Naive thymus-derived CD4-positive, alpha-beta T cell (primary cell): ENCODE measurements at regions not wholly inside any gene's neighbourhood (a gene's known extent, or its start where the extent isn't known, plus 50 kb on each side); places are given as distances from the start of the nearest gene placed in this dataset.

Experiments
- ATAC-seq: fragments of 150-1000 bp; cut with Tn5 transposase; 2 replicates; pipeline ENCODE4 v1.10.0; 2021; ENCODE audit warnings: mild to moderate bottlenecking, moderate library complexity
- CTCF ChIA-PET: fragments of 350-600 bp; sonication (Branson Sonifier 250); formaldehyde crosslinking; loops from one replicate; lab custom pipeline; 2021; ENCODE audit warnings: antibody characterized with exemption; lab: Charles Lee
- POLR2A ChIA-PET: fragments of 350-600 bp; sonication (Branson Sonifier 250); formaldehyde crosslinking; loops from one replicate; lab custom pipeline; 2021; ENCODE audit warnings: antibody characterized with exemption, inconsistent platforms; lab: Charles Lee
- DNase-seq, 9 donors: peaks; one replicate each; pipeline versions ENCODE4 v3.0.0 to v3.0.0-alpha.2; 2020 to 2022; ENCODE audit warnings: mixed read lengths in 1 of 9
- H3K27ac ChIP-seq: one replicate; pipeline ENCODE4 v1.7.0; 2013; ENCODE audit warnings: mild to moderate bottlenecking, low read depth, low read length, moderate library complexity
- H3K27me3 ChIP-seq, 2 donors: one replicate each; pipeline ENCODE4 v1.7.0; 2013; ENCODE audit warnings: low read length in 2 of 2, mild to moderate bottlenecking in 2 of 2, moderate library complexity in 2 of 2; ENCODE audit not compliant: control insufficient read depth in 2 of 2, insufficient read depth in 2 of 2
- H3K36me3 ChIP-seq, 3 experiments: 1 replicate in 2 of 3; 2 replicates in 1 of 3; pipeline ENCODE4 v1.7.0; 2013; ENCODE audit warnings: low read length in 3 of 3, mild to moderate bottlenecking in 3 of 3, moderate library complexity in 1 of 3; ENCODE audit not compliant: insufficient read depth in 3 of 3, control insufficient read depth in 2 of 3
- H3K4me1 ChIP-seq, 2 donors: one replicate each; pipeline ENCODE4 v1.7.0; 2013; ENCODE audit warnings: low read length in 2 of 2, mild to moderate bottlenecking in 2 of 2, moderate library complexity in 1 of 2; ENCODE audit not compliant: control insufficient read depth in 2 of 2, insufficient read depth in 2 of 2
- H3K4me3 ChIP-seq: 2 replicates; pipeline ENCODE4 v1.7.0; 2013; ENCODE audit warnings: mild to moderate bottlenecking, low read length
- H3K9me3 ChIP-seq, 3 experiments: 1 replicate in 2 of 3; 2 replicates in 1 of 3; pipeline ENCODE4 v1.7.0; 2013; ENCODE audit warnings: low read length in 3 of 3; ENCODE audit not compliant: control insufficient read depth in 2 of 3
- H3K27ac Mint-ChIP-seq, 9 donors: one replicate each; pipeline ENCODE4 v1.8.0; 2020 to 2022; ENCODE audit warnings: mixed read lengths in 9 of 9, mild to moderate bottlenecking in 8 of 9, moderate library complexity in 5 of 9, inconsistent platforms in 2 of 9
- H3K27me3 Mint-ChIP-seq, 5 donors: one replicate each; pipeline ENCODE4 v1.8.0; 2021 to 2022; ENCODE audit warnings: mixed read lengths in 5 of 5, mild to moderate bottlenecking in 1 of 5
- H3K36me3 Mint-ChIP-seq, 5 donors: one replicate each; pipeline ENCODE4 v1.8.0; 2020 to 2022; ENCODE audit warnings: mixed read lengths in 5 of 5, mild to moderate bottlenecking in 3 of 5, inconsistent platforms in 1 of 5
- H3K4me1 Mint-ChIP-seq, 7 donors: one replicate each; pipeline ENCODE4 v1.8.0; 2020 to 2022; ENCODE audit warnings: mixed read lengths in 7 of 7, mild to moderate bottlenecking in 3 of 7, inconsistent platforms in 1 of 7
- H3K4me3 Mint-ChIP-seq, 10 donors: one replicate each; pipeline ENCODE4 v1.8.0; 2020 to 2022; ENCODE audit warnings: mild to moderate bottlenecking in 10 of 10, mixed read lengths in 10 of 10, moderate library complexity in 6 of 10, inconsistent platforms in 2 of 10
- H3K9me3 Mint-ChIP-seq, 11 donors: one replicate each; pipeline ENCODE4 v1.8.0; 2020 to 2022; ENCODE audit warnings: mixed read lengths in 11 of 11, mild to moderate bottlenecking in 4 of 11, inconsistent platforms in 1 of 11, moderate library complexity in 1 of 11
- intact Hi-C, 2 donors: fragments of 100-400 bp; cut with micrococcal nuclease; formaldehyde crosslinking; loops; one replicate each; pipeline ENCODE4 v1.15.1; 2023

GRCh38 chr1:240018617-240019016 is 73.1 kb upstream of the FMN2 start:
- H3K27me3 Mint-ChIP-seq, result peaks cover 0 to 24% (median 7%) of the 10 kb centered on the region in 5 donors
- H3K4me1 ChIP-seq, result no peaks in the 10 kb centered on the region
- no peak overlapping the region for H3K27ac ChIP-seq
- no peaks in the 10 kb centered on the region for H3K36me3 ChIP-seq
- H3K27me3 ChIP-seq, result no peaks in the 10 kb centered on the region
- no peak overlapping the region for H3K27ac Mint-ChIP-seq
- no peaks in the 10 kb centered on the region for H3K9me3 ChIP-seq
- no peak overlapping the region for H3K4me3 ChIP-seq
- no peaks in the 10 kb centered on the region for H3K4me1 Mint-ChIP-seq
- peaks cover 0 to 5% (median 0%) of the 10 kb centered on the region in 5 donors for H3K36me3 Mint-ChIP-seq
- H3K9me3 Mint-ChIP-seq, result peaks cover 0 to 28% (median 15%) of the 10 kb centered on the region in 11 donors
- intact Hi-C loops, result no loop called here
- no peak overlapping the region for H3K4me3 Mint-ChIP-seq
- CTCF ChIA-PET, result no interaction called here
- ATAC-seq (no peak), DNase-seq (no peak)
- POLR2A ChIA-PET, result no interaction called here

- Mint-ChIP-seq H3K4me3 (no peak overlapping the region), H3K9me3 (peaks cover 0 to 28% (median 15%) of the 10 kb centered on the region in 11 donors)
- no peaks in the 10 kb centered on the region for H3K36me3 ChIP-seq
Observed at GRCh38 chr1:240019524-240019923, 72.2 kb upstream of the FMN2 start.

GRCh38 chr1:240020871-240021270 is 70.8 kb upstream of the FMN2 start:
- Histone ChIP-seq H3K4me3 (no peak overlapping the region), H3K27ac (no peak overlapping the region), H3K36me3 (no peaks in the 10 kb centered on the region), H3K27me3 (no peaks in the 10 kb centered on the region), H3K4me1 (no peaks in the 10 kb centered on the region), H3K9me3 (no peaks in the 10 kb centered on the region)
- Mint-ChIP-seq H3K36me3 (peaks cover 0 to 5% (median 0%) of the 10 kb centered on the region in 5 donors), H3K27ac (no peak overlapping the region), H3K27me3 (peaks cover 0 to 30% (median 15%) of the 10 kb centered on the region in 5 donors), H3K4me3 (no peak overlapping the region), H3K4me1 (no peaks in the 10 kb centered on the region), H3K9me3 (peaks cover 0 to 28% (median 15%) of the 10 kb centered on the region in 11 donors)
- intact Hi-C loops, result no loop called here
- no peak for DNase-seq
- POLR2A ChIA-PET, result no interaction called here
- CTCF ChIA-PET, result no interaction called here
- ATAC-seq, result no peak

More at GRCh38 chr1:240019524-240019923, 72.2 kb upstream of the FMN2 start:
- Mint-ChIP-seq H3K4me1 (no peaks in the 10 kb centered on the region), H3K27me3 (peaks cover 0 to 24% (median 7%) of the 10 kb centered on the region in 5 donors), H3K27ac (no peak overlapping the region), H3K36me3 (peaks cover 0 to 5% (median 0%) of the 10 kb centered on the region in 5 donors)
- H3K4me1 ChIP-seq, result no peaks in the 10 kb centered on the region
- no peak for ATAC-seq
- POLR2A ChIA-PET, result no interaction called here
- H3K27me3 ChIP-seq, result no peaks in the 10 kb centered on the region
- intact Hi-C loops, result no loop called here
- H3K27ac ChIP-seq, result no peak overlapping the region
- CTCF ChIA-PET, result no interaction called here
- H3K4me3 ChIP-seq, result no peak overlapping the region
- no peaks in the 10 kb centered on the region for H3K9me3 ChIP-seq
- no peak for DNase-seq

- Mint-ChIP-seq H3K27me3 (peaks cover 0 to 30% (median 17%) of the 10 kb centered on the region in 5 donors), H3K36me3 (peaks cover 0 to 5% (median 0%) of the 10 kb centered on the region in 5 donors), H3K9me3 (peaks cover 0 to 28% (median 15%) of the 10 kb centered on the region in 11 donors), H3K27ac (no peak overlapping the region), H3K4me3 (no peak overlapping the region), H3K4me1 (no peaks in the 10 kb centered on the region)
- POLR2A ChIA-PET, result no interaction called here
- Histone ChIP-seq H3K4me3 (no peak overlapping the region), H3K27me3 (no peaks in the 10 kb centered on the region), H3K9me3 (no peaks in the 10 kb centered on the region), H3K27ac (no peak overlapping the region), H3K4me1 (no peaks in the 10 kb centered on the region), H3K36me3 (no peaks in the 10 kb centered on the region)
- intact Hi-C loops, result no loop called here
- ATAC-seq (no peak), DNase-seq (no peak)
- CTCF ChIA-PET, result no interaction called here
Observed at GRCh38 chr1:240021709-240022108, 70.0 kb upstream of the FMN2 start.

- no peaks in the 10 kb centered on the region for H3K4me1 Mint-ChIP-seq
- intact Hi-C loops, result loop anchor here (1.0 to 5.0 kb wide), 3 partner anchors 122 to 665 kb away; no protein-coding TSS in a partner anchor
- Histone ChIP-seq H3K4me1 (no peaks in the 10 kb centered on the region), H3K9me3 (no peaks in the 10 kb centered on the region), H3K4me3 (no peak overlapping the region), H3K27ac (no peak overlapping the region), H3K36me3 (no peaks in the 10 kb centered on the region), H3K27me3 (no peaks in the 10 kb centered on the region)
- no peak for ATAC-seq
- peaks cover 0 to 21% (median 12%) of the 10 kb centered on the region in 5 donors for H3K27me3 Mint-ChIP-seq
- H3K36me3 Mint-ChIP-seq, result no peaks in the 10 kb centered on the region
- ChIA-PET POLR2A (no interaction called here), CTCF (no interaction called here)
- no peak overlapping the region for H3K27ac Mint-ChIP-seq
- peaks cover 0 to 4% (median 0%) of the 10 kb centered on the region in 11 donors for H3K9me3 Mint-ChIP-seq
- no peak overlapping the region for H3K4me3 Mint-ChIP-seq
- no peak for DNase-seq
Observed at GRCh38 chr1:240027059-240027462, 64.6 kb upstream of the FMN2 start.

GRCh38 chr1:240029418-240029817 is 62.3 kb upstream of the FMN2 start:
- no peaks in the 10 kb centered on the region for H3K4me1 Mint-ChIP-seq
- Histone ChIP-seq H3K4me1 (no peaks in the 10 kb centered on the region), H3K27ac (no peak overlapping the region), H3K4me3 (no peak overlapping the region), H3K9me3 (no peaks in the 10 kb centered on the region), H3K36me3 (no peaks in the 10 kb centered on the region), H3K27me3 (no peaks in the 10 kb centered on the region)
- ChIA-PET POLR2A (no interaction called here), CTCF (no interaction called here)
- no peak overlapping the region for H3K4me3 Mint-ChIP-seq
- no peak for ATAC-seq
- H3K27me3 Mint-ChIP-seq, result peaks cover 0 to 17% (median 15%) of the 10 kb centered on the region in 5 donors
- no peak for DNase-seq
- peaks cover 0 to 5% (median 0%) of the 10 kb centered on the region in 11 donors for H3K9me3 Mint-ChIP-seq
- H3K36me3 Mint-ChIP-seq, result no peaks in the 10 kb centered on the region
- intact Hi-C loops, result loop anchor here in 1 of 2 donors (5.0 kb wide), 1 partner anchor 663 kb away; no protein-coding TSS in a partner anchor
- no peak overlapping the region for H3K27ac Mint-ChIP-seq

GRCh38 chr1:240030236-240030635 is 61.4 kb upstream of the FMN2 start:
- CTCF ChIA-PET, result no interaction called here
- ATAC-seq, result no peak
- H3K4me1 Mint-ChIP-seq, result no peaks in the 10 kb centered on the region
- Histone ChIP-seq H3K27ac (no peak overlapping the region), H3K36me3 (no peaks in the 10 kb centered on the region), H3K27me3 (no peaks in the 10 kb centered on the region), H3K4me3 (no peak overlapping the region), H3K9me3 (no peaks in the 10 kb centered on the region), H3K4me1 (no peaks in the 10 kb centered on the region)
- H3K27ac Mint-ChIP-seq, result no peak overlapping the region
- peaks cover 0 to 5% (median 0%) of the 10 kb centered on the region in 11 donors for H3K9me3 Mint-ChIP-seq
- POLR2A ChIA-PET, result no interaction called here
- H3K4me3 Mint-ChIP-seq, result no peak overlapping the region
- DNase-seq, result no peak
- H3K36me3 Mint-ChIP-seq, result no peaks in the 10 kb centered on the region
- H3K27me3 Mint-ChIP-seq, result peaks cover 0 to 17% (median 12%) of the 10 kb centered on the region in 5 donors
- intact Hi-C loops, result no loop called here
